ENCODE measurements at regions not wholly inside any gene's neighbourhood (a gene's known extent, or its start where the extent isn't known, plus 50 kb on each side); places are given as distances from the start of the nearest gene placed in this dataset.

DNA sequence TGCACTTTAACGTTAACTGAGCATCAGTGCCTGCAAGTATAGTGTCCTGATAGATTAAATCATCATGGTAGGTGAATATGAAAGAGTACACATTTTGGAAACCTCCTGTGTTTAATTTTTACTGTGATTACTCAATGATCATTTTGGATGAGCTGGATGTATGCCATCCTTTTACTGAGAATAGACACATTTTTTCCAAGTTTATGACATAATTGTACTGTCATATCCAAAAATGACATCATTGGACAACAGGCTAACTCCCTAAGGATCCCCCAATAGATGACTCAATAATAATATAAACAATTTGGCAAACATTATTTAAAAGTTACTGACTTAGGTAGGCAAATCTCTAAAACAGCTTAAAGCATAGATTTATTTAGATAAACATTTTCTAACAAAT, 410.8 kb upstream of the REG3G start:
- H3K4me3 ChIP-seq (ENCODE audit: insufficient read depth, low read length), result no peak overlapping the region
- TF ChIP-seq, protein P1, sequence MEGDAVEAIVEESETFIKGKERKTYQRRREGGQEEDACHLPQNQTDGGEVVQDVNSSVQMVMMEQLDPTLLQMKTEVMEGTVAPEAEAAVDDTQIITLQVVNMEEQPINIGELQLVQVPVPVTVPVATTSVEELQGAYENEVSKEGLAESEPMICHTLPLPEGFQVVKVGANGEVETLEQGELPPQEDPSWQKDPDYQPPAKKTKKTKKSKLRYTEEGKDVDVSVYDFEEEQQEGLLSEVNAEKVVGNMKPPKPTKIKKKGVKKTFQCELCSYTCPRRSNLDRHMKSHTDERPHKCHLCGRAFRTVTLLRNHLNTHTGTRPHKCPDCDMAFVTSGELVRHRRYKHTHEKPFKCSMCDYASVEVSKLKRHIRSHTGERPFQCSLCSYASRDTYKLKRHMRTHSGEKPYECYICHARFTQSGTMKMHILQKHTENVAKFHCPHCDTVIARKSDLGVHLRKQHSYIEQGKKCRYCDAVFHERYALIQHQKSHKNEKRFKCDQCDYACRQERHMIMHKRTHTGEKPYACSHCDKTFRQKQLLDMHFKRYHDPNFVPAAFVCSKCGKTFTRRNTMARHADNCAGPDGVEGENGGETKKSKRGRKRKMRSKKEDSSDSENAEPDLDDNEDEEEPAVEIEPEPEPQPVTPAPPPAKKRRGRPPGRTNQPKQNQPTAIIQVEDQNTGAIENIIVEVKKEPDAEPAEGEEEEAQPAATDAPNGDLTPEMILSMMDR (IDR thresholded peaks at IDR 0.05; ENCODE audit: extremely low read depth, low read depth, low read length), result no peak

DNA sequence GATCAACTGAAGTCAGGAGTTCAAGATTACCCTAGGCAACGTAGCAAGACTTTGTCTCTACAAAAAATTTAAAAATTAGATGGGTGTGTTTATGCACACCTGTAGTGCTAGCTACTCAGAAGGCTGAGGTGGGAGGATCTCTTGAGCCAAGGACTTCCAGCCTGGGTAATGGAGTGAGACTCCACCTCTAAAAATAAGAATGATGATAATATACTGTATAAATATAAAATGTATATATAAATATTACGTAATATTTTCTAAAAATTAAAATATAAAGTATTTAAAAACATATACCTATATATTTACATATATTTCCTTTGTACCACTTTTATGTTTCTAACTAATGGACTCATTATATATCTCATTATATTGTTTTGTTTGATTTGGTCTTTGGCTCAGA, 409.5 kb upstream of the REG3G start:
- DNase-seq (ENCODE audit: insufficient read length, low spot score, missing footprints), result no peak
- no peaks in the 10 kb centered on the region for H3K27me3 ChIP-seq (ENCODE audit: insufficient read depth, low read length)
- TF ChIP-seq, protein P1 (IDR thresholded peaks at IDR 0.05; ENCODE audit: extremely low read depth, low read depth, low read length), result no peak
- H2AFZ ChIP-seq (ENCODE audit: low read length), result no peak overlapping the region
- H4K20me1 ChIP-seq (ENCODE audit: insufficient read depth, low read length), result no peaks in the 10 kb centered on the region
- no peak overlapping the region for H3K4me3 ChIP-seq (ENCODE audit: insufficient read depth, low read length)
- no peaks in the 10 kb centered on the region for H3K4me1 ChIP-seq (ENCODE audit: insufficient read depth, low read length)
- H3K27ac ChIP-seq (ENCODE audit: low read depth, low read length), result no peak overlapping the region
- H3K4me2 ChIP-seq (ENCODE audit: insufficient read depth, low read length), result no peak overlapping the region
- H3K36me3 ChIP-seq (ENCODE audit: insufficient read depth, low read length), result no peaks in the 10 kb centered on the region
- no peaks in the 10 kb centered on the region for H3K79me2 ChIP-seq (ENCODE audit: insufficient read depth, low read length)
- H3K9me3 ChIP-seq (ENCODE audit: low read depth, low read length), result no peaks in the 10 kb centered on the region

More for the DNA sequence above, 410.8 kb upstream of the REG3G start:
- no peaks in the 10 kb centered on the region for H3K9me3 ChIP-seq (ENCODE audit: low read depth, low read length)
- no peaks in the 10 kb centered on the region for H3K27me3 ChIP-seq (ENCODE audit: insufficient read depth, low read length)
- no peaks in the 10 kb centered on the region for H4K20me1 ChIP-seq (ENCODE audit: insufficient read depth, low read length)
- no peaks in the 10 kb centered on the region for H3K4me1 ChIP-seq (ENCODE audit: insufficient read depth, low read length)
- DNase-seq (ENCODE audit: insufficient read length, low spot score, missing footprints), result no peak
- H2AFZ ChIP-seq (ENCODE audit: low read length), result no peak overlapping the region
- H3K79me2 ChIP-seq (ENCODE audit: insufficient read depth, low read length), result no peaks in the 10 kb centered on the region
- no peak overlapping the region for H3K27ac ChIP-seq (ENCODE audit: low read depth, low read length)
- no peak overlapping the region for H3K4me2 ChIP-seq (ENCODE audit: insufficient read depth, low read length)
- no peaks in the 10 kb centered on the region for H3K36me3 ChIP-seq (ENCODE audit: insufficient read depth, low read length)

DNA sequence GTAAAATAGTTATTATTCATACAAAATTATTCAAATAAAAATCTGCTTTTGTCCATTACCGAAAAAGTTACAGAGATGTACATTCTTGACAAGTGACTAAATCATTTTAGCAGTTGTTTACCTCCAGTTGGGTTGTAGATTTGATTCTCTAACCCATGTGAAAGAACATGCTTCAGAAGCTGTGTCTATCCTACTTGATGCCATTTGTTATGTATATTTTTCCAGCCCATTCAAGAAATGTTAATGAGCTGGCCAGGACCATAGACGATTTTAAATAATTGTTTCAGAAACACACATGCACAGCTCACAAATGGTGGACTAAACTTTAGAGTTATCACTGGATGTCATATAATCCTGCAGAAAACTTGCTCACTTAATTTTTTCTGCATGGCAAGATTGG, 391.1 kb upstream of the REG3G start:
- no peaks in the 10 kb centered on the region for H3K9me3 ChIP-seq (ENCODE audit: low read depth, low read length)
- no peaks in the 10 kb centered on the region for H3K4me1 ChIP-seq (ENCODE audit: insufficient read depth, low read length)
- no peak overlapping the region for H3K4me2 ChIP-seq (ENCODE audit: insufficient read depth, low read length)
- no peaks in the 10 kb centered on the region for H3K27me3 ChIP-seq (ENCODE audit: insufficient read depth, low read length)
- no peak overlapping the region for H2AFZ ChIP-seq (ENCODE audit: low read length)
- no peaks in the 10 kb centered on the region for H3K79me2 ChIP-seq (ENCODE audit: insufficient read depth, low read length)
- H3K4me3 ChIP-seq (ENCODE audit: insufficient read depth, low read length), result no peak overlapping the region
- no peak for DNase-seq (ENCODE audit: insufficient read length, low spot score, missing footprints)
- H4K20me1 ChIP-seq (ENCODE audit: insufficient read depth, low read length), result no peaks in the 10 kb centered on the region
- TF ChIP-seq, protein P1 (IDR thresholded peaks at IDR 0.05; ENCODE audit: extremely low read depth, low read depth, low read length), result no peak
- H3K36me3 ChIP-seq (ENCODE audit: insufficient read depth, low read length), result no peaks in the 10 kb centered on the region
- H3K27ac ChIP-seq (ENCODE audit: low read depth, low read length), result no peak overlapping the region

DNA sequence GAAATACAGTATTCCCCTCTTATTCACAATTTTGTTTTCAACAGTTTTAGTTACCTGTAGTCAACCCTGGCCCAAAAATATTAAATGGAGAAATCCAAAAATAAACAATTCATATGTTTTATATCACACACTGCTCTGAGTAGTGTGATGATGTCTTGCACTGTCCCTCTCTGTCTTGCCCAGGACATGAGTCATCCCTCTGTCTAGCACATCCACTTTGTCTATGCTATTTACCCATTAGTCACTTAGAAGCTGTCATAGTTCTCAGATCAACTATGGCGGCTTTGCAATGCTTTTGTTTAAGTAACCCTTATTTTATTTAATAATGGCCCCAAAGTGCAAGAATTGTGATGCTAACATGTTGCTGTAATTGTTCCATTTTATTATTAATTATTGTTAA, 380.6 kb upstream of the REG3G start:
- H3K4me3 ChIP-seq (ENCODE audit: insufficient read depth, low read length), result no peak overlapping the region
- no peaks in the 10 kb centered on the region for H4K20me1 ChIP-seq (ENCODE audit: insufficient read depth, low read length)
- no peak for DNase-seq (ENCODE audit: insufficient read length, low spot score, missing footprints)
- H3K4me2 ChIP-seq (ENCODE audit: insufficient read depth, low read length), result no peak overlapping the region
- H3K9me3 ChIP-seq (ENCODE audit: low read depth, low read length), result peaks cover 3% of the 10 kb centered on the region
- TF ChIP-seq, protein P1 (IDR thresholded peaks at IDR 0.05; ENCODE audit: extremely low read depth, low read depth, low read length), result no peak
- H3K27ac ChIP-seq (ENCODE audit: low read depth, low read length), result no peak overlapping the region
- H3K79me2 ChIP-seq (ENCODE audit: insufficient read depth, low read length), result no peaks in the 10 kb centered on the region
- no peak overlapping the region for H2AFZ ChIP-seq (ENCODE audit: low read length)
- no peaks in the 10 kb centered on the region for H3K36me3 ChIP-seq (ENCODE audit: insufficient read depth, low read length)
- H3K27me3 ChIP-seq (ENCODE audit: insufficient read depth, low read length), result no peaks in the 10 kb centered on the region
- no peaks in the 10 kb centered on the region for H3K4me1 ChIP-seq (ENCODE audit: insufficient read depth, low read length)
